Stimulated activated CD8-positive, alpha-beta memory T cell treated with anti-CD3 and anti-CD28 coated beads, Interleukin-7, amount 100 ng/mL, for 48 hours (primary cell): ENCODE measurements at regions not wholly inside any gene's neighbourhood (a gene's known extent, or its start where the extent isn't known, plus 50 kb on each side); places are given as distances from the start of the nearest gene placed in this dataset.

Experiments used
- DNase-seq, 2 donors: peaks; one replicate each; pipeline ENCODE4 v3.0.0-alpha.2; 2020; ENCODE audit warnings: low read depth in 1 of 2; ENCODE audit errors: extremely low read depth in 1 of 2

DNA sequence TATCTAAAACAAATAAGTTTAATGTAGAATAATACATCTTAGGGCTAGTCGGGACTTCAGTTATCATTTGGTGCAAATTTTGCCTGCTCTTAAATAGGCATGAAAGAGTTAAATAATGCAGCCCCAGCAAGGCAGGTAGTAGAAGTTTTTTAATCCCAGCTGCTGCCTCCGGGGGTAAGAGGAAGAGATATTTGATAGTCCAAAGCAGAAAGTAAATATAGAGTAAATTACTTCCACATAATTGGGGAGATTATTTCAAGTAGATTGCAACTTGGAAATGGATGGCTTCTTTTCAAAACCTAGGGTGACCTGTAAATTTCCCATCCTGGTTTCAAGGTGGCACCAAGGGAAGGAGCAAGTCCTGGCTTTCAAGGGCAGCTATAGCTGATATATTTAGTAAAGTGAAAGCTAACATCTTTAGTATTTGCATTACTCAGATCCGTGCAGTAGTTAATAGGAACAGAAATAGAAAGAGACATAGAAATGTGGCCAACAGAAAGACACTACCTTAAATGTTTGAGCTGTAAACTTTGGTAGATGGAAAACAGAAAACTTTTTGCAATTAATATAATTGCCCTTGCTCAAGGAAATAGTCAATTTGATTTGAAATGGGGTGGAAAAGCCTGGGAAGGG, 109.1 kb downstream of the LMO4 start:
- no peak for DNase-seq

GRCh38 chr1:87439821-87440220, 111.1 kb downstream of the LMO4 start:
- DNase-seq: no peak

- DNase-seq: peak in 1 of 2 donors; percentile 35
Observed at GRCh38 chr1:87449348-87449963, 120.8 kb downstream of the LMO4 start.

DNA sequence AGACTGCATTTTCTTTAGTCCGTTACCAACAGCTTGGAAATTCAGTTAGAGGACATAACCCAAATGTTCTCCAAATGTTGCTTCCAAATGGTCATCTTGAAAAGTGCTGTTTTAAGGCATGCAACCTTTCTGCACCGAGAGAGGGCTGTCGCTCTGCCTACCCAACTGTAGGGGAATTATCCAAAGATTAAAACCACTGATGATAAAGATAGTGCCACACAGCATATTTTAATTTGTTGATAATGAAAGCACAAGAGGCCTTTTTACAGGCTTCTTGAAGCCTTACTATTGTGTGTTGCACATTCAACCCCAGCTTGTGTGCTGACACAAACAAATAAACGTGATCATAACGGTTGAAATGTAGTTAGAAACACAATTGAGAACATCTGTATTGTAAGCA, 121.5 kb downstream of the LMO4 start:
- DNase-seq: no peak

DNA sequence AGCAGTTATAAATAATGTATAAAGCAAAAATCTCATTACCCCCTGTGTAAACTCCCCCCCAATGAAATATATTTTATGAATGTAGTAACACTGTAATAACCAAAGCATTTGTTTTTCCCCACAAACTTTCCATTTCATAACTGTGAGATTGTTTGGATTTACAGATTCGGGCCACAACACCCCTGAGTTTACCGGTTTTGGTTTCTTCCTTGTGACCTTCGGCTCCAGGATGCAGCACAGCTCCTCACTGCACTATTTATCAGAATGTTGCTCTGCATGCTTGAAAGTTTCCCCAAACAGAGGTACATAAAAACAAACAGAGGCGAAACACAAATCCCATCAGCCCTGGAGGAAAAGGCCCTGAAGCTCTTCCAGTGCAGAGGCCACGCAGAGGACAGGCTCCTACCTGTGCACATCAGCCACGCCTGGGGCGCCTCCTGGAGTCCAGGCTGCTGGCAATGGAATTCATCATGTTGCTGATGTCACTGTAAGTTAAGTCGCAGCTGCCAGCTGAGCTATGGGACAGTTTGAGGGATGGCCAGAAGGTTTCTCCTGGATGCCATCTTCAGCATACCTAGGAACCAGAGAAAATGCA, 122.0 kb downstream of the LMO4 start:
- no peak for DNase-seq

GRCh38 chr1:87451229-87451920, 122.7 kb downstream of the LMO4 start:
- DNase-seq: no peak

DNA sequence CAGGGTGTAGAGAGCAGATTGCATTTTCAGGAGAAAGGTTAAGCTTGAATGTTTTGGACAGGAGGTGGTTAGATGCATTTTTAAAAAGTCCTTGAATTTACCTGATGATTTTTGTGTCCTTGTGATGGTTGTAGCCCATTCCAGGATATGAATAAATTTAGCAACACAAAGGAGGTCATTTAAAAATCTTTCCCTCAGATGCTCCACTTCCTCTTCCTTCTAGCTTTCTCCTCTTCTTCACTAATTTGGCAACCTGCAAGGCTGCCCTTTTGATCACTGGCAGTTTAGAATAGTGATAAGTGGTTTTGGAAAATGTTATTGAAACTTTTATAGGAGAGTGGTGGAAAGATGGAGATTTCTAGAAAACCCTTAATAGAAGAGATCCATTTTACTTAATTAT, 124.0 kb downstream of the LMO4 start:
- DNase-seq: no peak

- DNase-seq: no peak
Observed at GRCh38 chr1:87457408-87457807, 128.7 kb downstream of the LMO4 start.

GRCh38 chr1:87462894-87463293, 134.2 kb downstream of the LMO4 start:
- no peak for DNase-seq

DNA sequence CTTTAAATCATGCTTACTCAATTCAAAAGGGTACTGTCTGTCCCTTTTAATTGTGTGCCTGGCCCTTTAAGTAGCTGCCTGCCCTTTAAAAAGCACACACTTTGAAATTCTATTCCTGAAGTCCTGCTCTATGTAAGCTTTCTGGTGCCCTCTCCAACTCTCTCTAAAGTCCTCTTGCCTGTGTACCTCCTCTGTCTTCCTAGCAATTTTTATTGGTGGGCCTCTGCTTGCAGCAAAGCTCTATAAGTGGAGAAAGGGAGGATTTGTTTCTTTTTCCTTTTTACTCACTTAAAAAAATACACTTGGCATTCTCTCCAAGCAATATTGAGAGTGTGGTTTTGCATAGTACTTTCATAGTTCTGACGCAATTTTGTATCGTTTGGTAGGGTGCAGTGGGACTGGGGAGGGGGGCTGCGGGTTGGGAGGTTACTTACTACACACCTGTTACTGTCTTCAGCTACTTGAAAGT, 135.4 kb downstream of the LMO4 start:
- no peak for DNase-seq

DNA sequence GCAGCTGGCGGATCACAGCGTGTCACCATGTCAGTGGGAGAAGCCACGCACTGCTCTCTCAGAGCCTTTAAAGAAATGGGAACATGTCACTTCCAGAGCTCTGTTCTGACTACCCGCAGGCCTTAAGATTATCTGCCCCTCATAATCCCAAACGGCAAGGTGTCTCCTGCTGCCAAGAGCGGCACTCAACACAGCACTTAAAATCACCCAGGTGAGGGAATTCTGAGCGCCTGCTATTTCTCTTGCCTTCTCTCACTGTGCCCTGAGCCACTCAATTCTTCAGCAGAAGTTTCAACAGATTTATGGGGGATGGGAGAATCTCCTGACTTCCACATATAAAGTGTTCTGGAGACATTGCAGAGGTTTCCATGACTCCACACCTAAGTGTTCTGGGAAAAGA, 137.9 kb downstream of the LMO4 start:
- no peak for DNase-seq

DNA sequence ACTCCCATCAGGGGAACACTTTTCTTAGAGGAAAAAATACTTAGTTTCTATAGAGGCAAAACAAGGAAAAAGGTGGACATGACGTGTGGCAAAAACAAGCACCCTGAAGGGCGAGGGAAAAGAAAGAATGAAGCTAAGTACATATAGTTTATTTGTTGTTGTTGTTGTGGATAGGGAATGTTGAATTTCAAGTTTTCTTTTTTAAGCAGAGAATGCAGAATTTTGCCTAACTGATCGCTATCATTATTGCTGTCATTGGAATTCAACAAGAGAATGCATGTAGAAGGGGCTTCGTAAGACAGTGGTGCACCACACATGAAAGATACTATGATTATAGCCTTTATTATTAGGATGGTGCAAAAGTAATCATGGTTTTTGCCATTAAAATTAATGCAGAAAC, 144.0 kb downstream of the LMO4 start:
- no peak for DNase-seq

DNA sequence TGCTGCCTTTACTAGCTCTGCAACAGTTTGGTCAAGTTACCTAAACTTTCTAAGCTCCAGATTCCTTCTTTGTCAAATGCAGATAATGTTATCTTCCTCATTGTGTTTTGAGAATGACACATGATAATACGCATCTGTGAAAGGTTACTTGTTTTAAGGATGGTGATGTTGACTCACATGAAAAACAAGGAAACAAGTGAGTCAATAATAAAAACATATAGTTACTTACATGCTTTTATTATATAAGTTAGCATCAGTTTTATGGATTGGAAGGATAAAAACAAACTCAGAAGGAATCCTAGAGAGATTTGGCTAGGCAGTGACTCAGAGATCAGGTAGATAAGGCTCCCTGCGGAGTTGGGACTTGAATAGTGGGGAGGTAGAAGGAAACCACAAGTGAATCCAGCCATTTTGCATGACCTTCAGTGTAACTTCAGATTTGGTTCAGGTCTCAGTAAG, 144.6 kb downstream of the LMO4 start:
- no peak for DNase-seq

- no peak for DNase-seq
Observed at GRCh38 chr1:87474098-87474497, 145.4 kb downstream of the LMO4 start.

GRCh38 chr1:87478231-87478630, 149.6 kb downstream of the LMO4 start:
- no peak for DNase-seq

GRCh38 chr1:87495147-87495546, 166.5 kb downstream of the LMO4 start:
- DNase-seq: no peak

DNA sequence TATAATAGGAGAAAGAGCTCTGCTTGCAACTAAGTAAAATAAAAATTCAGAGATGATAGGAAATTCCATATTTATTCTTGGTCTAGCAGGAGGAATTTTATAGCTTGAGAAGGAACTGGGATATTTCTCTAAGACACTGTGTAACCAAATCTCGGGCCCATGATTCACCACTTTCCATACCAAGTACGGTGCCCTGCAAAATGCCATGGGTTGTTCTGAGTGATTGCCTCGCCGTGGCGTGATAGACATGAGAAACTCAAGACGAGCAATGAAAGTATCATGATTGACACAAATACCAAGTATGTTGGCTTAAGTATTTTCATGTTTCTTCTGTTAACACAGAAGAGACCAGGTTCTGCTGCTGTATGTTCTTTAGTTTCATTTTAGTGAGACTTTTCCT, 167.2 kb downstream of the LMO4 start:
- no peak for DNase-seq

- DNase-seq: no peak
Observed at GRCh38 chr1:87497380-87498203, 168.9 kb downstream of the LMO4 start.

DNA sequence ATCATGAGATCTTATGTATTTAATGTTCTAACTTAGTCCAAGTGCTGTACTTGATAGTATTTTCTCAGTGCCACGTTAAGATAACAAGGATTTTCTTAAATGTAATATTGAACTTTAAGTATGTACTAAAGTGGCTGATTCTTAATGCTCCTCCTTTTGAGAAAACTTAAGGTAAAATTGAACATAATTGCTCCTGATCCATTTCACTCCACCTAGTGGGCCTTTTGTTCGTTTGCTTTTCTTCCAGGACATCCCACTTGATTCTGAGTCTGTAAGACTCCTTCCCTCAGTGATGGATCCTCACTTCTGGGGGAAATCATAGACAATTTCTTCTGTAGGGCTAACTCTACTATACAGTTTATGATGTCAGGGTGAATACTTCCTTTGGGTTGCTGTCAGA, 173.1 kb downstream of the LMO4 start:
- no peak for DNase-seq

- no peak for DNase-seq
Observed at GRCh38 chr1:87505391-87505983, 176.8 kb downstream of the LMO4 start.

- DNase-seq: no peak
Observed at GRCh38 chr1:87506147-87506546, 177.5 kb downstream of the LMO4 start.
